H9 (cell line): ENCODE measurements at regions not wholly inside any gene's neighbourhood (a gene's known extent, or its start where the extent isn't known, plus 50 kb on each side); places are given as distances from the start of the nearest gene placed in this dataset.

Experiments used
- DNase-seq: peaks from one replicate; pipeline ENCODE4 v3.0.0-alpha.2; 2017
- H2AFZ ChIP-seq: one replicate; pipeline ENCODE4 v1.6.1; 2013; ENCODE audit warnings: mild to moderate bottlenecking, low read length, control low read depth, moderate library complexity
- H2AK5ac ChIP-seq: 2 replicates; pipeline ENCODE4 v1.6.1; 2013; ENCODE audit warnings: low read length, control low read depth, mixed read lengths; ENCODE audit not compliant: insufficient read length
- H2BK120ac ChIP-seq: one replicate; pipeline ENCODE4 v1.6.1; 2013; ENCODE audit warnings: low read depth, mild to moderate bottlenecking, low read length, control low read depth, inconsistent platforms; ENCODE audit not compliant: poor library complexity, severe bottlenecking
- H2BK12ac ChIP-seq: 2 replicates; pipeline ENCODE4 v1.6.1; 2013; ENCODE audit warnings: low read length, control low read depth, mixed read lengths, low read depth; ENCODE audit not compliant: insufficient read length
- H2BK15ac ChIP-seq: 2 replicates; pipeline ENCODE4 v1.6.1; 2013; ENCODE audit warnings: low read depth, low read length, control low read depth
- H2BK20ac ChIP-seq: one replicate; pipeline ENCODE4 v1.6.1; 2013; ENCODE audit warnings: low read depth, mild to moderate bottlenecking, low read length, control low read depth, inconsistent platforms; ENCODE audit not compliant: poor library complexity, severe bottlenecking
- H2BK5ac ChIP-seq: 2 replicates; pipeline ENCODE4 v1.6.1; 2013; ENCODE audit warnings: low read length, control low read depth, mixed read lengths; ENCODE audit not compliant: insufficient read length
- H3K14ac ChIP-seq: 2 replicates; pipeline ENCODE4 v1.6.1; 2013; ENCODE audit warnings: low read length, control low read depth; ENCODE audit not compliant: insufficient read depth
- H3K18ac ChIP-seq: 2 replicates; pipeline ENCODE4 v1.6.1; 2013; ENCODE audit warnings: low read depth, mild to moderate bottlenecking, mixed read lengths, low read length, control low read depth; ENCODE audit not compliant: insufficient read length
- H3K23ac ChIP-seq: 2 replicates; pipeline ENCODE4 v1.6.1; 2013; ENCODE audit warnings: low read length, control low read depth, mixed read lengths, low read depth; ENCODE audit not compliant: insufficient read length
- H3K23me2 ChIP-seq: 2 replicates; pipeline ENCODE4 v1.6.1; 2013; ENCODE audit warnings: low read depth, mild to moderate bottlenecking, mixed read lengths, low read length, control low read depth; ENCODE audit not compliant: insufficient read length, poor library complexity, severe bottlenecking
- H3K27ac ChIP-seq: 2 replicates; pipeline ENCODE4 v1.5.1; 2013; ENCODE audit warnings: low read length, control low read depth, mixed read lengths, low read depth; ENCODE audit not compliant: insufficient read length
- H3K27me3 ChIP-seq: 2 replicates; pipeline ENCODE4 v1.6.1; 2013; ENCODE audit warnings: low read length, control low read depth, inconsistent platforms; ENCODE audit not compliant: insufficient read depth
- H3K4ac ChIP-seq: 2 replicates; pipeline ENCODE4 v1.6.1; 2013; ENCODE audit warnings: low read depth, mild to moderate bottlenecking, control low read depth, inconsistent platforms, low read length, moderate library complexity
- H3K4me1 ChIP-seq: 2 replicates; pipeline ENCODE4 v1.6.1; 2013; ENCODE audit warnings: low read length, control low read depth, inconsistent platforms; ENCODE audit not compliant: insufficient read depth
- H3K4me2 ChIP-seq: 2 replicates; pipeline ENCODE4 v1.6.1; 2013; ENCODE audit warnings: low read length, control low read depth, mixed read lengths; ENCODE audit not compliant: insufficient read length, insufficient read depth
- H3K56ac ChIP-seq: 2 replicates; pipeline ENCODE4 v1.6.1; 2013; ENCODE audit warnings: low read depth, mild to moderate bottlenecking, mixed read lengths, low read length, control low read depth; ENCODE audit not compliant: insufficient read length
- H3K79me1 ChIP-seq: 2 replicates; pipeline ENCODE4 v1.6.1; 2013; ENCODE audit warnings: low read depth, mild to moderate bottlenecking, moderate library complexity, low read length, control low read depth, inconsistent platforms; ENCODE audit not compliant: insufficient read depth, poor library complexity, severe bottlenecking
- H3K79me2 ChIP-seq: 2 replicates; pipeline ENCODE4 v1.6.1; 2013; ENCODE audit warnings: low read length, control low read depth, inconsistent platforms; ENCODE audit not compliant: insufficient read depth
- H3K9ac ChIP-seq: 2 replicates; pipeline ENCODE4 v1.6.1; 2013; ENCODE audit warnings: low read length, control low read depth, mixed read lengths; ENCODE audit not compliant: insufficient read length; ENCODE audit errors: extremely low read depth
- H3K9me3 ChIP-seq: one replicate; pipeline ENCODE4 v1.6.1; 2013; ENCODE audit warnings: low read depth, low read length, inconsistent platforms; ENCODE audit not compliant: control insufficient read depth
- H3T11ph ChIP-seq: one replicate; pipeline ENCODE4 v1.6.1; 2013; ENCODE audit warnings: mild to moderate bottlenecking, low read length, control low read depth, inconsistent platforms
- H4K20me1 ChIP-seq: one replicate; pipeline ENCODE4 v1.6.1; 2013; ENCODE audit not compliant: control insufficient read depth, insufficient read length, insufficient read depth
- H4K5ac ChIP-seq: 2 replicates; pipeline ENCODE4 v1.6.1; 2013; ENCODE audit warnings: low read depth, mild to moderate bottlenecking, mixed read lengths, low read length, control low read depth; ENCODE audit not compliant: insufficient read length
- H4K8ac ChIP-seq: replicated peaks from 2 replicates; pipeline ENCODE4 v1.6.1; 2013; ENCODE audit warnings: low read length, control low read depth, mixed read lengths, low read depth; ENCODE audit not compliant: insufficient read length
- H4K91ac ChIP-seq: 2 replicates; pipeline ENCODE4 v1.6.1; 2013; ENCODE audit warnings: low read depth, mild to moderate bottlenecking, moderate library complexity, mixed read lengths, low read length, control low read depth; ENCODE audit not compliant: insufficient read length
- H3K27ac Mint-ChIP-seq, 3 experiments: 2 replicates in 2 of 3; 3 replicates in 1 of 3; pipeline ENCODE4 v1.8.0; 2020 to 2021; ENCODE audit warnings: mixed read lengths in 3 of 3, mild to moderate bottlenecking in 1 of 3, moderate library complexity in 1 of 3
- H3K27me3 Mint-ChIP-seq: 2 replicates; pipeline ENCODE4 v1.8.0; 2021; ENCODE audit warnings: low read depth, mild to moderate bottlenecking, moderate library complexity, mixed read lengths
- H3K36me3 Mint-ChIP-seq, 3 experiments: 2 replicates in 2 of 3; 3 replicates in 1 of 3; pipeline ENCODE4 v1.8.0; 2020 to 2021; ENCODE audit warnings: low read depth in 3 of 3, mixed read lengths in 3 of 3; ENCODE audit not compliant: insufficient read depth in 1 of 3
- H3K4me1 Mint-ChIP-seq, 2 experiments: 2 replicates each; pipeline ENCODE4 v1.8.0; 2020; ENCODE audit warnings: mixed read lengths in 2 of 2
- H3K4me3 Mint-ChIP-seq, 2 experiments: 2 replicates in 1 of 2; 3 replicates in 1 of 2; pipeline ENCODE4 v1.8.0; 2020 to 2021; ENCODE audit warnings: mild to moderate bottlenecking in 2 of 2, mixed read lengths in 2 of 2, moderate library complexity in 1 of 2
- H3K9me3 Mint-ChIP-seq, 2 experiments: 2 replicates in 1 of 2; 3 replicates in 1 of 2; pipeline ENCODE4 v1.8.0; 2020; ENCODE audit warnings: mild to moderate bottlenecking in 2 of 2, mixed read lengths in 2 of 2, moderate library complexity in 1 of 2
- WGBS: extraction: QIAGEN DNeasy Blood & Tissue Kit; methylation state at CpG from one replicate; pipeline ENCODE4 v1.1.7; 2013; ENCODE audit warnings: missing lambda C conversion rate, low lambda C conversion rate, mixed read lengths; ENCODE audit not compliant: insufficient read length; ENCODE audit errors: extremely low coverage; 5-methylcytosine and 5-hydroxymethylcytosine counted together
- TF ChIP-seq, protein P1 (sequence below): fragments of 200-600 bp; sonication (generic); conservative IDR thresholded peaks from 3 replicates; pipeline ENCODE4 v1.8.0; 2021; ENCODE audit warnings: antibody characterized with exemption, mild to moderate bottlenecking

DNA sequence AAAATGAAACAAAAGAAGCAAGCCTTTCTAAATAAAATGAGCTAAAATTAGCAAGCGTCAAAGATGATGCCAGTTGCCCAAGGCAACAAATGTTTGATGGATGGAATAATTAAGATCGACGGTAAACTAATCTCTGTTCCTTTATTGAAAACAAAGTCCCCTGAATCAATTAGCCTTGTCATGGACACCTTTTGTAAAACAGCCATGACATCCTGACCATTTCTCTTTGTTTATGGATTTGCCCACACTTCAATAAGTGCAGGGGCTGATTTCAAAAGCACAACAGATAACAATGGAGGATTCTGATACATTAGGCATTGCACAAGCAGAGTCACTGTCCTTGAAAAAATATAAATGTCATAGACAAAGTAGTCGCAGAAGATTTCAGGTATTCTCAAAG is 160.1 kb upstream of the HNRNPA3 start:
- Histone ChIP-seq H3K27ac (no peak overlapping the region), H3K4me2 (no peak overlapping the region), H3K9me3 (no peaks in the 10 kb centered on the region), H4K5ac (no peak overlapping the region), H3K9ac (no peak overlapping the region), H3K23ac (no peak overlapping the region), H4K8ac (no peak overlapping the region), H2AK5ac (no peak overlapping the region), H3K14ac (no peak overlapping the region), H3T11ph (no peak overlapping the region), H3K56ac (no peak overlapping the region), H3K27me3 (no peaks in the 10 kb centered on the region), H2BK120ac (no peak overlapping the region), H2BK15ac (no peak overlapping the region), H3K4ac (no peak overlapping the region), H4K20me1 (no peaks in the 10 kb centered on the region), H2AFZ (no peak overlapping the region), H3K79me1 (no peaks in the 10 kb centered on the region), H3K4me1 (no peaks in the 10 kb centered on the region; the same call in 1 of the 2 replicates), H4K91ac (no peak overlapping the region), H3K23me2 (no peaks in the 10 kb centered on the region), H2BK12ac (no peak overlapping the region), H2BK5ac (no peak overlapping the region), H2BK20ac (no peak overlapping the region), H3K18ac (no peak overlapping the region), H3K79me2 (no peaks in the 10 kb centered on the region)
- WGBS, result no CpG with 5 or more reads among the region's 4 CpGs
- TF ChIP-seq, protein P1, sequence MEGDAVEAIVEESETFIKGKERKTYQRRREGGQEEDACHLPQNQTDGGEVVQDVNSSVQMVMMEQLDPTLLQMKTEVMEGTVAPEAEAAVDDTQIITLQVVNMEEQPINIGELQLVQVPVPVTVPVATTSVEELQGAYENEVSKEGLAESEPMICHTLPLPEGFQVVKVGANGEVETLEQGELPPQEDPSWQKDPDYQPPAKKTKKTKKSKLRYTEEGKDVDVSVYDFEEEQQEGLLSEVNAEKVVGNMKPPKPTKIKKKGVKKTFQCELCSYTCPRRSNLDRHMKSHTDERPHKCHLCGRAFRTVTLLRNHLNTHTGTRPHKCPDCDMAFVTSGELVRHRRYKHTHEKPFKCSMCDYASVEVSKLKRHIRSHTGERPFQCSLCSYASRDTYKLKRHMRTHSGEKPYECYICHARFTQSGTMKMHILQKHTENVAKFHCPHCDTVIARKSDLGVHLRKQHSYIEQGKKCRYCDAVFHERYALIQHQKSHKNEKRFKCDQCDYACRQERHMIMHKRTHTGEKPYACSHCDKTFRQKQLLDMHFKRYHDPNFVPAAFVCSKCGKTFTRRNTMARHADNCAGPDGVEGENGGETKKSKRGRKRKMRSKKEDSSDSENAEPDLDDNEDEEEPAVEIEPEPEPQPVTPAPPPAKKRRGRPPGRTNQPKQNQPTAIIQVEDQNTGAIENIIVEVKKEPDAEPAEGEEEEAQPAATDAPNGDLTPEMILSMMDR, result no peak
- no peaks in the 10 kb centered on the region; the same call in none of the 2 replicates for H3K27me3 Mint-ChIP-seq
- H3K4me1 Mint-ChIP-seq, result no peaks in the 10 kb centered on the region
- no peak overlapping the region for H3K27ac Mint-ChIP-seq
- H3K36me3 Mint-ChIP-seq, result no peaks in the 10 kb centered on the region
- DNase-seq, result no peak
- H3K4me3 Mint-ChIP-seq, result no peak overlapping the region
- no peaks in the 10 kb centered on the region for H3K9me3 Mint-ChIP-seq
